Right cardiac atrium (tissue), 5 donors: ENCODE measurements at regions not wholly inside any gene's neighbourhood (a gene's known extent, or its start where the extent isn't known, plus 50 kb on each side); places are given as distances from the start of the nearest gene placed in this dataset.
"Not testable (repeated sequence)": the region's sequence is repeated elsewhere in the genome, so short reads cannot be mapped to it uniquely, and the experiment has no call there.

Experiments
- ATAC-seq, 2 donors: fragments of 200-7000 bp; cut with Tn5 transposase; one replicate each; pipeline versions ENCODE4 v1.8.0 to v1.9.1; 2020; ENCODE audit warnings: moderate library complexity in 2 of 2, mild to moderate bottlenecking in 1 of 2
- DNase-seq, 3 donors: peaks; one replicate each; pipeline ENCODE4 v3.0.0-alpha.2; 2020
- H3K27ac ChIP-seq: one replicate; pipeline ENCODE4 v1.5.1; 2013; ENCODE audit warnings: mild to moderate bottlenecking, low read length, control low read depth, moderate library complexity
- H3K27me3 ChIP-seq: one replicate; pipeline ENCODE4 v1.6.1; 2013; ENCODE audit not compliant: control insufficient read depth, insufficient read depth
- H3K4me1 ChIP-seq: one replicate; pipeline ENCODE4 v1.6.1; 2013; ENCODE audit warnings: low read length; ENCODE audit not compliant: control insufficient read depth, insufficient read depth
- H3K4me3 ChIP-seq: one replicate; pipeline ENCODE4 v1.5.1; 2013; ENCODE audit warnings: low read length, control low read depth
- H3K9me3 ChIP-seq: one replicate; pipeline ENCODE4 v1.6.1; 2013; ENCODE audit warnings: low read length; ENCODE audit not compliant: control insufficient read depth
- WGBS: extraction: QIAGEN DNeasy Blood & Tissue Kit; methylation state at CpG from one replicate; pipeline ENCODE4 v1.1.7; 2013; 5-methylcytosine and 5-hydroxymethylcytosine counted together
- intact Hi-C, 4 donors: fragments of 100-400 bp; cut with DNase I; formaldehyde crosslinking; loops; one replicate each; pipeline versions ENCODE4 v1.11.0 to v1.14.0; 2022 to 2023
- donor health status: healthy with polysubstance abuse.
- donor health status: DM: no; HTN: yes; CAD: no.
- donor health status: DM: no; HTN: no; CAD: no.
- donor health status: DM: no; HTN: yes; CAD: no; lungs with severe emphysema.
- donor health status: DM: yes; HTN: yes; CAD: no.

DNA sequence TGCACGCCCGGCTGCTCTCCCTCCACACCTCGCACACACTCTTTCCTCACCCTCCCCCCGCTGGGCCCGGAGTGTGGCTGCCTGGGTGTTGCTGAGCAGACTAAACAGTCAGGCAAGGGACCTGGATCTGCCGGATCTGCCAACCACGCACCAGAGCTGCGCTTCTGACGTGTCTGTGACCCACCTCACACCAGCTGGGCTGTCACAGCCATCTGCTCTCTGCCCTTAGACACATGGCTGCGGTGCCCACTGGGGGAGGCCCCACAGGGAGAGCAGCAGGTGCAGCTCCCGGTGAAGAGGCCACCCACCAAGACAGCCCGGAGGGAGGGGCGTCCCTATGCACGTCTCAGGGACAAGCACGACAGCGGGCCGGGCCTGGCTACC, 5403.1 kb upstream of the TPTE start:
- H3K4me3 ChIP-seq, H3K27ac ChIP-seq, intact Hi-C loops, ATAC-seq, H3K4me1 ChIP-seq, H3K27me3 ChIP-seq, H3K9me3 ChIP-seq: not testable (repeated sequence)
- DNase-seq = peak; percentile 4 to 37 (median 32)
- WGBS = 83% methylated on average over 4 of the region's 17 CpGs

DNA sequence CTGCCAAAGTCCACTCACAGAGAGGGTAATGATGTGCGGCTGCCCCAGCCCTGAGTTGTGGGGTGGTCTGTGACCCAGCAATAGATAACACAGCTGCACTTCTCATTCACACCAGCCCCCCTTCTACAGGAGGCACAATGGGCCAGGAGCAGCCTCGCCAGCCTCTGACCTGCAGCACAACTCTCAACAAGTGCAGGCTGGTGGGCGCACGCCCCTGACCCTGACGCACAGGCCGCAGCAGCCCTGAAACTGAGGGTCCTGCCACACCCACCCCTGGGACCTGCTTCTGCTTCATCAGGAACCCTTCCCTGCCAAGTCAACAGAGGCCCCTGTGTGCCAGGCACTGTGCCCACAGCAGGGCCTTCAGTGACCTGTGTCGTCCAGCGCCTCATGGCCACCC, 5402.2 kb upstream of the TPTE start:
- H3K27me3 ChIP-seq, intact Hi-C loops, H3K4me3 ChIP-seq, ATAC-seq, H3K27ac ChIP-seq, H3K9me3 ChIP-seq, H3K4me1 ChIP-seq: not testable (repeated sequence)
- DNase-seq = peak; percentile 8 to 54 (median 37)
- WGBS = 92% methylated on average over 7 of the region's 8 CpGs

DNA sequence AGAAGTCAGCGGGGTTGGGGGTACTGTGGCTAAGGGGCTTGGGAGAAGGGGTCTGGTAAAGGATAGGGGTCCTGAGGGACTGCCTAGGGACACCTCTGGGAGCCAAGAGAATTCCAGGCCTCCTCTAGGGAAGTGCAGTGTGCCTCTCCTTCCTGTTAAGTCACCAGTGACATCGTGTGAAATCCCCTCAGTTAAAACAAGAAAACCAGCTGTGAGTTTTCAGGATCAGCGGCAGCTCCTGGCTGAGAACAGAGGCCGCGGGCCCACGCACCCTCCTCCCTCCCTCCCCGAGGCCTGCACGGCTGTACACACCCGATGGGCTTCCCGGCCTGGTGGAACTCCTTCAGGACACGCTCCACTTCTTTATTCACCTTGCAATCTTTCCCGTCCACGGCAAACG, 5400.0 kb upstream of the TPTE start:
- peak; percentile 44 for ATAC-seq
- peak; percentile 37 to 50 (median 47) for DNase-seq
- peak overlapping the region; percentile 68 for H3K27ac ChIP-seq
- H3K9me3 ChIP-seq, H3K4me3 ChIP-seq, H3K27me3 ChIP-seq, intact Hi-C loops, H3K4me1 ChIP-seq: not testable (repeated sequence)
- WGBS = 22% methylated on average over 6 of the region's 14 CpGs

DNA sequence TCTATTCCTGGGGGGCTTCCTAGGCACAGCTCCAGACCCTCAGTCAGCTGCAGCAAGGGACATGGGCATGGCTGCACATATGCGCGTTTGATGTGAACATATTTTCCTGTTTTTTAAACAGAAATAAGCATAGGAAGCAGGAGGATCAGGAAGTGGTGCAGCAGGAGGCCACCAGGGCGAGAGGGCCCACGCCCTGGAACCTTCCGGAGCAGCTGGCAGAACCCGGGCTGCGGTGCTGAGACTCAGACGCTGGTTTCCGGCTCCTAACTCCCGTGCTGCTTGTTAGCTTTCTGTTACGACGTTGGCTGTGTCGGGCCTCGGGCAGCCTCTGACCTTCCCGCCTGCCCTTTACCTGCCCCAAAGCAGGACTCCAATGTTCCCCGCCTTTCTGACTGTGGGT, 5399.5 kb upstream of the TPTE start:
- intact Hi-C loops, DNase-seq, H3K4me1 ChIP-seq, H3K9me3 ChIP-seq, H3K4me3 ChIP-seq, H3K27me3 ChIP-seq, H3K27ac ChIP-seq: not testable (repeated sequence)
- WGBS = no CpG with 5 or more reads among the region's 16 CpGs
- ATAC-seq = peak; percentile 30 to 37

DNA sequence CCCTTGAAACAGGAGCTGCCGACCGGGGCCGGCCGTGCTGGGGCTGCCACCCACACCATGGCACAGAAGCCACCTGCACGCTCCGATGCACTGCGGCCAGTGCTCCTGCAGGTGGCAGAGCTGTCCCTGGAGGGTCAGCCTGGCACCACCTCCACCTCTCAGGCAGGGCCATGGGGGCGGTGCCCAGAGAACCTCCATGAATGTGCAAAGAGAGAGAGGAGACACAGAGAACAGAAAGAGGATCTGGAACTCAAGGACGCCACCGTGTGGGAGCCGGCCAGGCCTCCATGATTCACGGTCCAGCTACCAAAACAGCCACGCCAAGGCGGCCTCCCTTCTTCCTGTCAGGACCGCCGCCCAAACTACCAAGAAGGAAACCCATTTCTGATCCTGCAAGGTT, 5397.7 kb upstream of the TPTE start:
- H3K4me3 ChIP-seq, H3K9me3 ChIP-seq, intact Hi-C loops, H3K27me3 ChIP-seq, H3K4me1 ChIP-seq, H3K27ac ChIP-seq: not testable (repeated sequence)
- DNase-seq (peak; percentile 85 to 95 (median 94)), ATAC-seq (peak; percentile 58 to 60)
- 12% methylated on average over 10 of the region's 16 CpGs for WGBS

DNA sequence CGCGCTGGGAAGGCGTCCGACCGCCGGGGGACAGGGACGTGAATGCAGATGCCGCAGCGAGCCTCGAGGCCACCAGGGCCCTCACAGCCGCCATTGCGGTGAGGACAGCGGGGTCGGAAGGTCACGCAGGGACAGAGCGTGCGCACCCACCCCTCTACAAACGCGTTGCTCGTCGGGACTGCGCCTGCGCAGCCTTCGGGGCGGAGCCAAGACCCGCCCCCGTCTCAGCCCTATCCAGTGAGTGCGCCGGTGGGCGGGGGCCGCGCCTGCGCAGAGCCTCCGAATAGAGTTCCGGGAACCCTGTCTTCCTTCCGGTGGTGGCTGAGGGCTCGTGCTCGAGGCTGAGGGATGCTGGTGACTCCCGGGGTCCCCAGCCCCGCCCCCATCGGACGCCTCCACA, 5393.1 kb upstream of the TPTE start:
- ATAC-seq (peak; percentile 95 to 96), DNase-seq (peak; percentile 96 to 100 (median 99))
- H3K9me3 ChIP-seq, H3K27me3 ChIP-seq, H3K4me1 ChIP-seq, intact Hi-C loops, H3K4me3 ChIP-seq: not testable (repeated sequence)
- under 1% methylated on average over 34 of the region's 42 CpGs for WGBS
- H3K27ac ChIP-seq = peak overlapping the region; percentile 51

DNA sequence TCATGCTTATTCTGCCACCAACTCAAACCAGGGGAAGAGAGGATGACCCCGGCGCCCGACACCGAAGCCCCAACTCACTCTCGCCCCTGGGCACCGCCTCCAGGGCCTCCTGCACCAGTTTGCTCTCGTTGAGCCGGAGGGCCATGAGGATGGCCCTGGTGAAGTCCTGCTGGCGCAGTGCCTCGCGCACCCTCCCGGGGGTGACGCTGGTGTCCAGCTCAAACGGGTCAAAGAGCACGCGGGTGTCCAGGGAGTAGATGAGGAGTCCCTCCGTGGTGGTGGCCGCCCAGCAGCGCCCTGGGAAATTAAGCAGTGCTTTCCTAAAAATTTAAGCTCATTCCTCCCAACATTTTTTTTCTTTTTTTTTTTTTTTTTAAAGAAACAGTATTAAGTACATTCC, 5387.6 kb upstream of the TPTE start:
- ATAC-seq, H3K4me3 ChIP-seq, H3K4me1 ChIP-seq, H3K9me3 ChIP-seq, H3K27me3 ChIP-seq, H3K27ac ChIP-seq, intact Hi-C loops, DNase-seq: not testable (repeated sequence)
- no CpG with 5 or more reads among the region's 19 CpGs for WGBS

DNA sequence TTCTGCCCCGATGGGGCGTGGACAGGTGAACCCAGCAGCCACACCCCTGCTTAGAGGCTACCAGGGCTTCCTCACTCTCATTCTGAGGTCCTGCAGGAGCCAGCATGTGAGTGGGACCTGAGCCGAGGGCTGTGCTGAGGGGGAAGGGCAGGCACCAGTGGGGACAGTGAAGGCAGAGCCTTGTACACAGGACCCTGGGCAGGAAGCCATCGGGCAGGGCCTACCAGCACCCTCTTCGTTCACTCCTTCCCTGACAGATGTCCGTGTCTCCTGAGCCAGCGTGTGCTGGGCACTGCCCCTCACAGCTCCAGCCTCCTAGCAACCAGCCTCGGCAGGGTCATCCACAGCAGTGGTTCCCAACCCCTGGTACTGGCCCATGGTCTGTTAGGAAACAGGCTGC, 5385.0 kb upstream of the TPTE start:
- H3K4me3 ChIP-seq, H3K27ac ChIP-seq, ATAC-seq, intact Hi-C loops, H3K9me3 ChIP-seq, H3K27me3 ChIP-seq, H3K4me1 ChIP-seq: not testable (repeated sequence)
- WGBS = 75% methylated on average over 2 of the region's 8 CpGs
- DNase-seq = peak in 2 of 3 donors; percentile 4 to 29

DNA sequence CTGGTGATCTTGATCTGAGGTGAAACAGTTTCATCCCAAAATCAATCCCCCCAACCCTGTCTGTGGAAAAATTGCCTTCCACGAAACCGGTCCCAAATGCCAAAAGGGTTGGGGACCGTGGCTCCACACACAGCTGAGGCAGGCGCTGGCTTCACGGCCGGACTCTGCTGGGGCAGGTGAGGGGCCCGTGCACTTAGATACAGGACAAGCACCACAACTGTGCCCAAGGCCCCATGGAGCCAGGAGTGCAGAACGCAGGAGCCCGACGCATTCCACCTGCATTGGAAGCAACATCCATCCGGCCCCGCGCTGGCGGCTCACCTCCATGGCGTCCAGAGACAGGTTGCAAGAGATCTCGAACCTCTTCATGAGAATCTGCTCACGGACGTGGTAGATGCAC, 5384.4 kb upstream of the TPTE start:
- H3K27me3 ChIP-seq, intact Hi-C loops, H3K4me1 ChIP-seq, H3K27ac ChIP-seq, H3K4me3 ChIP-seq, H3K9me3 ChIP-seq, ATAC-seq: not testable (repeated sequence)
- WGBS = 95% methylated on average over 15 of the region's 18 CpGs
- DNase-seq = peak in 1 of 3 donors; percentile 18

DNA sequence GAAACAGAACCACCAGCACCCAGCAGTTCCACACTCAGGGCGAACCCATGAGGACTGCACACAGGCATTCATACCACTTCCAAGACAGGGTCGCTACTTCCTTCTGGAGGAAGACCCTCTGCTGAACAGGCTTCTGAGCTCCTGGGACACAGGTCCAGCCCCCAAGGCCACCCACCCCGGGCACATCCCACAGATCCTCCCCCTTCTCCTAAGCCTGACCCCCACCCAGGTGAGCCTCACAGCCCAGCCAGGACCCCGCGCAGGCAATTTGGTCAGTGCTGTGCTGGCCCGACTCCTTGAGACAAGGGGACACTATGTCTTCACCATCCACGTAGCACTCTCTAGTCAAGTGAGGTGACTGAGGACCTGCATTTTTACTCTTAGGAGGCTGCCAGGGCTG, 5382.7 kb upstream of the TPTE start:
- 96% methylated on average over 6 of the region's 7 CpGs for WGBS
- H3K9me3 ChIP-seq, H3K27ac ChIP-seq, H3K4me3 ChIP-seq, ATAC-seq, H3K4me1 ChIP-seq, intact Hi-C loops, H3K27me3 ChIP-seq: not testable (repeated sequence)
- DNase-seq = peak in 2 of 3 donors; percentile 4 to 17

DNA sequence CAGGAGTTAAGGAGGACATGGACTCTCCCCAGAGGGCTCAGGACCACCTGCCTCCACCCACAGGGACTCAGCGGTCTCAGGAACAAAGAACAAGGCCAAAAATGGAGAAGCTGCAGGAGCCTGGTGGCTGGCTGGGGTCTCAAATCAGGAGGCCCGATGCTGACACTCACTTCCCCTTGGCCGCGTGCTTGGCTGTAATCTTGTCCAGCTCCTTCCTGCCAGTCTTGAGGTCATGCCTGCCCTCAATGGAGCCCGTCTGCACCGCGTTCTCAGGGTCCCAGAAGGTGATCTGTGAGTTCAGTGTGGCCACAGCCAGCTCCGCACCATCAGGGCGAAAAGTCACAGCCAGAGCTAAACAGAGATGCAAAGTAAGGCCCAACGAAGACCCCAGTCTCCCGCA, 5381.9 kb upstream of the TPTE start:
- H3K9me3 ChIP-seq, H3K27ac ChIP-seq, H3K4me3 ChIP-seq, intact Hi-C loops, ATAC-seq, H3K4me1 ChIP-seq, DNase-seq, H3K27me3 ChIP-seq: not testable (repeated sequence)
- WGBS = no CpG with 5 or more reads among the region's 11 CpGs

DNA sequence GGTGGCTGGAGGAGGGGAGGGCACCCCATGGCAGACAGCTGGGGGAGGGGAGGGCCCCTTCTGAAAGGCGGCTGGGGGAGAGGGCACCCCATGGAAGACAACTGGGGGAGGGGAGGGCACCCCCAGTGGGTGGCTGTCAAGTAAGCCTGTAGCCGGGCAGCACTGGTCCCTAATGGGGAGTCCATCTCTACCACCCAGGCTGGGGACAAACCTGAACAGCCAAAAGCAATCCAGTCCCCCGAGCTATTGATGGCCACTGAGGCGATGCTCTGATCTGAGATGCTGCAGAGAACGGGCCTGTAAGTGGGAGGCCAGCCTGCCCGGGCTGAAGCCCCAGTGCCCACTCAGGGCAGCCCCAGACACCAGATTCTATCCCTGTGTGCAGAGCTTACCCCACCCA, 5378.4 kb upstream of the TPTE start:
- not testable (repeated sequence) for H3K27ac ChIP-seq, H3K4me1 ChIP-seq

More for the DNA sequence above, 5378.4 kb upstream of the TPTE start:
- H3K9me3 ChIP-seq, ATAC-seq, H3K27me3 ChIP-seq, H3K4me3 ChIP-seq, intact Hi-C loops: not testable (repeated sequence)
- 95% methylated on average over 6 of the region's 6 CpGs for WGBS
- peak in 1 of 3 donors; percentile 5 for DNase-seq
